HG03196 (cell line): ENCODE measurements at regions not wholly inside any gene's neighbourhood (a gene's known extent, or its start where the extent isn't known, plus 50 kb on each side); places are given as distances from the start of the nearest gene placed in this dataset.
"Not testable (repeated sequence)": the region's sequence is repeated elsewhere in the genome, so short reads cannot be mapped to it uniquely, and the experiment has no call there.

ENCODE experiments used
- ATAC-seq: cut with Tn5 transposase; IDR thresholded peaks from one replicate; pipeline ENCODE4 v1.9.1; 2021; ENCODE audit not compliant: unreplicated experiment

GRCh38 chr3:106337116-106337515 is 468.3 kb upstream of the CBLB start:
- ATAC-seq = no peak

DNA sequence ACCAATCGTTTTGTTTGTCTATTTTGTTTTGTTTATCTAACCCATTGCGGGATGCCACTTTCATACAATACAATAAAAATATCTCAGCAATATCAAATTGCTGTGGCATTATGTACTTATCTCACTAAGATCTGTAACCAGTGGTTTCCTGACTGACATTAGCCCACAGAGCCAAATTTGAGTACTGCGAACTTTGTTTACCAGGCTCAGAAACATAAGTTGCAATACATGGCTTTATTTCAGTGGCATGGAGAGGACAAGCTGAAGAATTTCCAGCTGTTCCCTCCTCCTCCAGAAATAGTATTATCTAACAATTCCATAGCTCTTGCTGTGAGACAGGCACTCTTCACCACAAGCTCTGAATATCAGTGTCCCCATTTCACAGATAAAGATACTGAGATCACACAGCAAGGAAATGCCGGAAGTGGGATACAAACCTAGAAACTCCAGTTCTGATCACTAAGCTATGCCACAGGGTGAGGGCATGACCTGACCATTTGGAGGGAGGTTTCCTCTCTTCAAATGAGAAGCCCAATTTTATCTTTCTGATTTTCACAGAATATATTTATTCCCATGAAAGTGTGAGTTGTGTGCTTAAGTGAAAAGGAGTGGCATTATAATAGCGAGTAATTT is 469.9 kb upstream of the CBLB start:
- no peak for ATAC-seq

DNA sequence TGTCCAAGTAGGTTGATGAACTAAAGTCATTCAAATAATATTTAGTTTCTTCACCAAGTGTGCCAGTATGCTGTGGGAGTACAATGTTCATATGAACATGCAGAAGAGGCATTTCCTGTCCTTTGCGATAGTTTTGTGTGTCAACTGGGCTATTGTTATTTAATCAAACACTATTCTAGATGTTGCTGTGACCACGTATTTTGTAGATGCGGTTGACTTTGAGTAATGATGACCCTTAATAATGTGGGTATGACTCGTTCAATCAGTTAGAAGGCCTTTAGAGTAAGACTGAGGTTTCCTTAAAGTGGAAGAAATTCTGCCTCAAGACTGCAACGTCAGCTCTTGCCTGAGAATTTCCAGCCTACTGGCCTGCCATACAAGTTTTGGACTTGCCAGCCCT is 470.7 kb upstream of the CBLB start:
- no peak for ATAC-seq

DNA sequence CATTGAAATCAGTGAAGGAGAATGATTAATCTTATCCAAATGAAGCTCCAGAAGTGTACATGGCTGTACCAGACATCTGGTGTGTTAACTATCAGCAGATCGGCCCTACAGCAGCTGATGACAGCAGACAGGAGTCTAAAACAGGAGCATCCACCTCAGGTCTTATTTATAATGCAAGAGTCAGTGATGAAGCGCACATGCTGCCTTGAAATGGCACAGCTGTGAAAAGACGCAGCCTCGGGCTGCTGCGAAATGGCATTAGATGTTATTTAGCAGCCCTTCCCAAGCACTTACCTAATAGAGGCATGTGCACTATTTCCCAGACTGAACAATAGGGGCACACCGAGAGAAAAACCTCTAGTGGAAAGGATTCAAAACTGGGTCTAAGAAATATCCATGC is 472.3 kb upstream of the CBLB start:
- no peak for ATAC-seq

DNA sequence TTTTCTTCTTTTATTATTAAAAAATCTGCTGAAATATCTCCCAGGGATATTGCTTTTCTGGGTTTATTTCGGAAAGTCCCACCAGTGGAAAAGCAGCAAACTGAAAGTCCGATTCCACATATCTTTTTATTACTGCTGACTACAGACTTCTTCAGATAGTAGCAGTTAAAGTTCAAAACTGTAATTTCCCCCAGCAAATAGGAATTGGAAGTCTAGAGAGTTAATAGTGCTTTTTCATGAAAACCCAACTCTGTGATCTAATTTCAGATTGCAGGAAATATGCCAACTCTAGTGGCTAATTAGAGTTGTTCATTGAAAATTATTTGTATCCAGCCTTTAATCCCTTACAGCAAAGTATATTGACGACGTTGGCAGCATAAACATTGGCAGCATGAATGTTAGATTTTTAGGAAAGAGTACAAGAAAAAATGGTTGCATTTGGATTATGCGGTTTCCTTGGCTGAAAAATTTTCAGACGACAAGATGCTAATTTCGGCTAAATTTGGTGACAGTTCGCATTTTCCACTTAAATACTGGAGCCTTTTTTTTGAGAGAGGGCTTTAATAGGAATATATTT is 472.9 kb upstream of the CBLB start:
- no peak for ATAC-seq

DNA sequence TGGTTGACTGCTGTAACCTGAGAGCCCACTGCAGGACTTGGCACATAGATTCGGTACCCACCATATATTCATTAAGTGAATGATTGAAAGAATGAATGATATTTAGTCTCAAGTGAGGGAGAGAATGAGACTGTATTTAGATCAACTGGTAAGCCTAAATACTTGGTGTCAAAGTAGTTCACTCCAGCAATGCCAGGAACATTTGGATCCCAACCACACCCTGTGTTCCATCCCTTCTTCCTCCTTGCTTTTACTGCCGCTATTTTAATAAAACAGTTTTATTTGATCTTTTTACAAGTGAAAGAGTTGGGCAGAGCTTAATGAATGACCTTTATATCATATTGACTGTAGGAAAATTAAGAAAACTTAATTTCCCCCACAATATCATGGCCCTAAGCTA is 473.6 kb upstream of the CBLB start:
- no peak for ATAC-seq

DNA sequence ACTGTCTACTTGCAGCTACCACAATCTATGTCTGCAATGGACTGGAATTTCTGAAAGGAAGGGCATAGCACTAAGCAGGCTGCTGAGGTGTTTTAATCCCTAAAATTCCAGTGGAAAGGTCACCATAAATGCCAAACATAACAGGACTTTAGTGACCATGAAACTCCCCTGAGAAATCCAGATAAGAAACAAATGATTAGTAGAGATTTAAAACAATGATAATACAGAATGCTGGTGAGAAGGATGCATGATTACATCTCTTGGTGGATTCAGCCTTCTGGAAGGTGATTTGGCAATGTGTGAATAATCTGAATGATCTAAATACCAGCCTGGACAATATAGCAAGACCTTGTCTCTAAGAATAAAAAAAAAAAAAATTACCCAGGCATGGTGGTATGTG is 475.0 kb upstream of the CBLB start:
- no peak for ATAC-seq

- ATAC-seq = no peak
Measured at GRCh38 chr3:106345353-106346027, 476.7 kb upstream of the CBLB start.

GRCh38 chr3:106347350-106347749 is 478.5 kb upstream of the CBLB start:
- no peak for ATAC-seq

GRCh38 chr3:106348139-106348690 is 479.4 kb upstream of the CBLB start:
- no peak for ATAC-seq

DNA sequence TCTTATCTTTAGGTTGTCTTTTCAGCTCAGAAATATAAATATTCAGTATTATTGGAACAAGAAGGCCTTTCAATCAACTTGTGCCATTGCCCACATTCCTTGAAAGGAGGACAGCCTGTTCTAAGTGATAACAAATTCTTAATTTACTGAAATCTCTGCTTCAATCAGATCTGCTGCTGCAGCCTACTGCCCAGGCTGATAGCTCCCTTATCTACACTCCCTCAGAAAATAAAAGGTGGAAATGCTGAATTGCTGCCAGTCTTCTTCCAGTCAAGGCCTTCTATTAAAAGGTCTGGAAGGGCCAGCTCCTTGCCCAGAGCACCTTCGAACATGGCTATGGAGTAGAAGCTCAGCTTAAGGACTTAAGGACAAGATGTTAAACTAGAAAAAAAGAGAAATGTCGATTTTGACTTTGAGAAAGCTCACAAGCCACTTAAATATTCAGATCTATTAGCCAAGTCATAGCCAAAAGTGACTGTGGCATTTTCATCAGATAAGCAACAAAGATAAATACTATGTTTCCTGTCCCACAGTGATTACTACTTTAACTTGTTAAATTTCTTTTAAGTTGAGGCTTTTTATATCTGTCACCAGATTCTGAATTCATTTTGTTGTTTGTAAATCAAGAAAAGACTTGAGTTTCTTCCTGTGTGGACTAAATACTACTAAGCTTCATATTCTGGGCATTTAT is 480.5 kb upstream of the CBLB start:
- no peak for ATAC-seq

- no peak for ATAC-seq
Measured at GRCh38 chr3:106355873-106356272, 487.1 kb upstream of the CBLB start.

- no peak for ATAC-seq
Measured at GRCh38 chr3:106359692-106360091, 490.9 kb upstream of the CBLB start.

DNA sequence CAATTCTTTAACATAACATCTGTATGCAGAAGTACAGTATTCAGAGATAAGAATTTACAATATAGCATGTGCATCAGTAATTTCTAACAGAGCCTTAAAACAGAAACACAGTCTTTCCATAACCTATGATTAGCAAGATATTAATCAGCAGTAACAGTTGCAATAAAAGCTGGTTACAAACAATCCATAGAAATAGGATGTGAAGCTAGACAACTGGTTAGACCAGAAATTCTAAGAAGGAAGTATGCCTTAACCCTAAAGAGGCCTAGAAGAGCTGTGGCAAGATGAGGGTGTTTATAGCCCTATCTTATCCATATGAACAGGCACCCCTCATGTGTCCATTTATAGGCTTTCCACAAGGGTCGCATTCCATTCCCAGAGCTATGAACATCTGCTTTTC is 492.1 kb upstream of the CBLB start:
- ATAC-seq = not testable (repeated sequence)

GRCh38 chr3:106364477-106364876 is 495.7 kb upstream of the CBLB start:
- ATAC-seq = no peak

- no peak for ATAC-seq
Measured at GRCh38 chr3:106365061-106365691, 496.4 kb upstream of the CBLB start.

GRCh38 chr3:106366352-106366751 is 497.5 kb upstream of the CBLB start:
- no peak for ATAC-seq

DNA sequence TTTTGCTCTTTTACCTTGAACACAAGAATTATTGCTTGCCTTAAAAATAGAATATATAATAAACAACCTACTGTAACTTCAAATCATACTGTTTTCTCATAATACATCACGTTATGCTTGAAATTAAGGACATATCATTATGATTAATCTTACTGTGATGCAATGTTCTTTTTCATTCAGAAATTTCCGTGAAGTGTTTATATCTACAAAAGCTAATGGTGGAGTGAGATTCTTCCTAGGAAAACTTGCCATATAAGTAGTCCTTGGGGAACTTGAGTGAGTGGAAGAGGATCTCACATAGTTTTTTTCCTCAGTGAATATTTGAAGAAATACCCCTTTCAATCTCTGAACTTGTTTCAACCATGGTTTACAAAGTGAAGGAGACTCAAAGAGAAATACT is 498.7 kb upstream of the CBLB start:
- no peak for ATAC-seq

GRCh38 chr3:106371221-106371970 is 502.6 kb upstream of the CBLB start:
- ATAC-seq = no peak

DNA sequence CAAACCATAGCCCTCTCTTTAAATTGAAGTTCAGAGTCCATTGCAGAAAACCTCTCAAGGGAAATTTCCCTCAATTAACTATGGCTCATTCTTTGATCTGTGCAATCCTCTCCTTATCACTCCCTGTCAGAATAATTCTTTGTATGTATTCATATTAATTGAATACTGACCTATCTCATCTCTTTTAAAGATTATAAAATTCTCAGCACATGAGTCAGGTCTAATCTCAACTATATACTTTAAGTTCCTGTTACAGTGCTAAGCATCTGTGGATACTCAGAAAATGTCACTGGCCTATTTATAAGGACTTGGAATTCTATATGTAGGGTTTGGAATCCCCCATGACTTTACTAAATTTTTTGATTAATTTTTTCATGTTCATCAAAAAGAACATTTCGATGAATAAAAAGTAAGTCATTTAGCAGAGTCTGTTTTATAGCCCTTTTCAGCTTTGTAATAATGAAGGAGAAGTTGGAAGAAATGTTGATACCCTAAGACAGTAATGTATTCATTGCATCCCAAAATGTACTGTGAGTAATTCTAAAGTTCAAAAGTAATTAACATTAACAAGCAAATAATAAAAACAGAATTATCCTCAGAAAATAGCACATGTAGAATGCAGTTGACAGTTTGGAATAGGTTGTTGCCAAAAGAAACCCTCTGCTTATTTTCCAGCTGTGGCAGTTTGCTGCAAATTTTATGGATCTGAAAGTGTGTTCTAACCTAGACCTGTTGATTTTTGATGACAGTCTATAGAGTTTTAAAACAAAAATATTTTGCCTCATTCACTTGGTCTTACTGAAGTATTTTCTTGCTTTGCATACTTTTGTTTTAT is 503.4 kb upstream of the CBLB start:
- ATAC-seq = no peak
